Psoas muscle (tissue), 7 donors: ENCODE measurements at regions not wholly inside any gene's neighbourhood (a gene's known extent, or its start where the extent isn't known, plus 50 kb on each side); places are given as distances from the start of the nearest gene placed in this dataset.

Experiments
- ATAC-seq, 4 donors: fragments of 200-7000 bp; cut with Tn5 transposase; one replicate each; pipeline ENCODE4 v1.9.1; 2020; ENCODE audit warnings: moderate library complexity in 3 of 4, mild to moderate bottlenecking in 2 of 4
- DNase-seq, 2 donors: peaks; one replicate each; pipeline ENCODE4 v3.0.0-alpha.2; 2020
- H3K27ac ChIP-seq: fragments of 200-600 bp; one replicate; pipeline ENCODE4 v1.8.0; 2022
- H3K27me3 ChIP-seq, 3 donors: fragments of 200-600 bp in 1 of 3; one replicate each; pipeline versions ENCODE4 v1.6.1 to v1.8.0; 2013 to 2022; ENCODE audit warnings: low read length in 2 of 3, mild to moderate bottlenecking in 2 of 3, moderate library complexity in 1 of 3; ENCODE audit not compliant: insufficient read depth in 3 of 3
- H3K36me3 ChIP-seq, 2 donors: fragments of 200-600 bp in 1 of 2; one replicate each; pipeline versions ENCODE4 v1.6.1 to v1.8.0; 2013 to 2022; ENCODE audit warnings: low read depth in 1 of 2, mild to moderate bottlenecking in 1 of 2, moderate library complexity in 1 of 2; ENCODE audit not compliant: insufficient read depth in 1 of 2
- H3K4me1 ChIP-seq: fragments of 200-600 bp; one replicate; pipeline ENCODE4 v1.8.0; 2022
- H3K4me3 ChIP-seq: fragments of 200-600 bp; one replicate; pipeline ENCODE4 v1.8.0; 2022; ENCODE audit warnings: mild to moderate bottlenecking
- H3K9me3 ChIP-seq: fragments of 200-600 bp; one replicate; pipeline ENCODE4 v1.8.0; 2022
- WGBS, 3 donors: extraction: QIAGEN DNeasy Blood & Tissue Kit; methylation state at CpG; one replicate each; pipeline versions ENCODE4 v1.1.6 to v1.1.7; 2013; 5-methylcytosine and 5-hydroxymethylcytosine counted together
- intact Hi-C, 2 donors: fragments of 100-400 bp; cut with DNase I; formaldehyde crosslinking; loops; one replicate each; pipeline versions ENCODE4 v1.11.0 to v1.14.2; 2022
- TF ChIP-seq, protein P1 (sequence below): fragments of 200-600 bp; IDR thresholded peaks from one replicate; pipeline ENCODE4 v1.8.0; 2022; ENCODE audit warnings: antibody characterized with exemption
- donor health status: healthy with polysubstance abuse.
- donor health status: DM: no; HTN: no; CAD: no; lungs with moderate emphysema.
- donor health status: Bipolar disorder and iron deficiency.
- donor health status: healthy.
- donor health status: DM: yes; HTN: yes; CAD: no.
- donor health status: DM: no; HTN: no; CAD: no.
- donor health status: DM: yes; HTN: yes; CAD: no.

DNA sequence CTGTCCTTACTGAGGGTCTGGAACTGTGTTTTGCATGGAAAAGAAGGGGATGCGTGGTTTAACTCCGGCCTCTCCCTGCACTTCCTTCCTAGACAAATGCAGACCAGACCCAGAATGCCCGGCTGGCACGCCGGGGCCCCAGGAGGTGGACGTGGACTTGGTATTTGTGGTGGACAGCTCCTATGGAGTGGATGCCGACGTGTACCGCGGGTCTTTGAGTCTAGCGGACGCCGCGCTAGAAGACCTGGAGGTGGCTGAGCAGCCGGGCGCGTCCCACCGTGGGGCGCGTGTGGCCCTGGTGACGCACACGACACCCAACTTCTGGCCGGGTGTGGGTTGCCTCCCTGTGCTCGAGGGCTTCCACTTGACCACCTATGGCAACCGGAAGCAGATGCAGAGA is 81.8 kb upstream of the COL6A5 start:
- no peaks in the 10 kb centered on the region for H3K4me1 ChIP-seq
- H3K27me3 ChIP-seq, result no peaks in the 10 kb centered on the region
- H3K9me3 ChIP-seq, result no peaks in the 10 kb centered on the region
- ATAC-seq (no peak), DNase-seq (no peak)
- no peaks in the 10 kb centered on the region for H3K36me3 ChIP-seq
- H3K27ac ChIP-seq, result no peak overlapping the region
- 95 to 98% (median 95%) methylated on average over 25 of the region's 25 CpGs for WGBS, 3 donors
- H3K4me3 ChIP-seq, result no peak overlapping the region
- intact Hi-C loops, result no loop called here
- TF ChIP-seq, protein P1, sequence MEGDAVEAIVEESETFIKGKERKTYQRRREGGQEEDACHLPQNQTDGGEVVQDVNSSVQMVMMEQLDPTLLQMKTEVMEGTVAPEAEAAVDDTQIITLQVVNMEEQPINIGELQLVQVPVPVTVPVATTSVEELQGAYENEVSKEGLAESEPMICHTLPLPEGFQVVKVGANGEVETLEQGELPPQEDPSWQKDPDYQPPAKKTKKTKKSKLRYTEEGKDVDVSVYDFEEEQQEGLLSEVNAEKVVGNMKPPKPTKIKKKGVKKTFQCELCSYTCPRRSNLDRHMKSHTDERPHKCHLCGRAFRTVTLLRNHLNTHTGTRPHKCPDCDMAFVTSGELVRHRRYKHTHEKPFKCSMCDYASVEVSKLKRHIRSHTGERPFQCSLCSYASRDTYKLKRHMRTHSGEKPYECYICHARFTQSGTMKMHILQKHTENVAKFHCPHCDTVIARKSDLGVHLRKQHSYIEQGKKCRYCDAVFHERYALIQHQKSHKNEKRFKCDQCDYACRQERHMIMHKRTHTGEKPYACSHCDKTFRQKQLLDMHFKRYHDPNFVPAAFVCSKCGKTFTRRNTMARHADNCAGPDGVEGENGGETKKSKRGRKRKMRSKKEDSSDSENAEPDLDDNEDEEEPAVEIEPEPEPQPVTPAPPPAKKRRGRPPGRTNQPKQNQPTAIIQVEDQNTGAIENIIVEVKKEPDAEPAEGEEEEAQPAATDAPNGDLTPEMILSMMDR, result no peak

DNA sequence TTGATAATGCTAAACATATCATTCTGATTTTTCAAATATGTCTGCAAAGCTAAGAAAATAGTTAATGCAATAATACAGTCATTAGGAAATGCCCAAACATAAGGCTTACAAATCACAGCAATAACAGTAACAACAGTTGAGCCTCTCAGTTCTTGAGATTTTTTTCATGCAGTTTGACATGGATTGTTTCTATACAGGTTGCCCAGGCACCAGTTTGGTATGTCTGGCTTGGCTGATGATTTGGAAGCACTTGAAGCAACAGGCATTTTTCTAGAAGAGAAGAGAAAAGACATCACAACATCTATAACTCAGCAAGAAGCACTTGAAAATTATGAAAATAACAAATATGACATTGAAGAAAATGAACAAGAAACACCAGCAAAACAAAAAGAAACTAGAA is 78.7 kb upstream of the COL6A5 start:
- no peaks in the 10 kb centered on the region for H3K36me3 ChIP-seq
- DNase-seq, result no peak
- H3K27ac ChIP-seq, result no peak overlapping the region
- H3K9me3 ChIP-seq, result peaks cover 3% of the 10 kb centered on the region
- H3K27me3 ChIP-seq, result peaks cover 0 to 4% (median 0%) of the 10 kb centered on the region in 3 donors
- ATAC-seq, result no peak
- no peak overlapping the region for H3K4me3 ChIP-seq
- H3K4me1 ChIP-seq, result no peaks in the 10 kb centered on the region
- intact Hi-C loops, result no loop called here
- TF ChIP-seq, protein P1, result no peak

DNA sequence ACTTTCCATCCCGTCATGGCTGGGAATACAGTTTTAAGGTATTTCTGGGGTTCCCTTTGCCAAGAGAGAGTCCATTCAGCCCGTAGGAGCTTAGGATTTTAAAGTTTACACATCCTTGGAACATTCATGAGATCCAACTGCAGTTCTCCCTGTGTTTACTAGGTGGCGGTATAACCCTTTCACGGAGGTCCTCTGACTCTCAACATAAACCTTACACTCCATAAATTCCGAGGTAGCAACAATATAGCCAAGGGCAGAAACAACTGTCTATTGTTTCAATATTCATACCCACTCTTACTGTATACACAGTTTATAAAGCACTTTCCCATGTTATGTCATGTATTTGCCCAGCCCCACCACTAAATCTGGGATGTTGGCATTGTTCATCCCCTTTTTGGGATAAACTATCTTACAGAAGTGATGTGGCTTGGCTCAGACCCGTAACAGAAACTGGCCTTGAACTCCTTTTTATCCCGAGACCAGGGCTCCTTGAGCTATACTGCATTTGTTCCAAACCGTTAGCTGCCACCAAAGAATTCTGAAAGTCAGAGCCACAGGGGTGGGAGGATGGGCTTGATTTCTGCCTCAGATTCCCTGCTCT is 69.2 kb upstream of the COL6A5 start:
- Histone ChIP-seq H3K27ac (no peak overlapping the region), H3K4me3 (no peak overlapping the region), H3K36me3 (no peaks in the 10 kb centered on the region), H3K9me3 (peaks cover 3% of the 10 kb centered on the region), H3K27me3 (no peaks in the 10 kb centered on the region), H3K4me1 (no peaks in the 10 kb centered on the region)
- DNase-seq (no peak), ATAC-seq (no peak)
- intact Hi-C loops, result no loop called here
- TF ChIP-seq, protein P1, result peak; percentile 33
- WGBS, 3 donors, result 8 to 10% (median 8%) methylated on average over 8 of the region's 8 CpGs

DNA sequence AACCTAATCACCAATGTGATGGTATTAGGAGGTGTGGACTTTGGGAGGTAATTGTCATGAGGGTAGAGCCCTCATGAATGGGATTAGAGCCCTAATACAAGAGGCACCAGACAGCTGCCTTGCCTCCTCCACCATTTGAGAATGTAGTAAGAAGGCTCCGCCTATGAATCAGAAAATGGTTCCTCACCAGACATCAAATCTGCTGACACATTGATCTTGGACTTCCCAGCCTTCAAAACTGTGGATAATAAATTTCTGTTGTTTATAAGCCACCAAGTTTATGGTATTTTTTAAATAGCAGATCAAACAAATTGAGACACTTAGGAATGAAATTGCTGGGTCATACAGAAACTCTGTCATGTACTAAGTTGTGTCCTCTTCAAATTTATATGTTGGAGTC is 56.8 kb upstream of the COL6A5 start:
- Histone ChIP-seq H3K4me3 (no peak overlapping the region), H3K27ac (no peak overlapping the region), H3K9me3 (no peaks in the 10 kb centered on the region), H3K4me1 (no peaks in the 10 kb centered on the region), H3K27me3 (no peaks in the 10 kb centered on the region), H3K36me3 (no peaks in the 10 kb centered on the region)
- intact Hi-C loops, result no loop called here
- DNase-seq (no peak), ATAC-seq (no peak)
- WGBS, 3 donors, result 91 to 100% (median 98%) methylated on average over 1 of the region's 1 CpG
- TF ChIP-seq, protein P1, result no peak

DNA sequence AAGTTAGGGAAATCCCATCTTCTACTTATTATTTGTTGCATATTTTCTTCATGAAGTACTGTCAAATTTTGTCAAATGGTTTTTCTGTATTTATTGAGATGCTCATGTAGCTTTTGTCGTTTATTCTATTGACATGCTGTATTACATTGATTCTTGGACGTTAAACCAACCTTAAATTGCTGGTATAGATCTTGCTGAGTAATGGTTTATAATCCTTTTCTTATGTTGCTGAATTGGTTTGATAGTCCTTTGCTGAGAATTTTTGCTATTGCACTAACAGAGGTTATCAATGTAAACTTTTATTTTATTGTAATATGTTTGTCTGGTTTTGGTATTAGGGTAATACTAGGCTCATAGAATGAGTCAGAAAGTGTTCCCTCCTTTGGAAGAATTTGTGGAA is 54.3 kb upstream of the COL6A5 start:
- TF ChIP-seq, protein P1, result no peak

More for the DNA sequence above, 54.3 kb upstream of the COL6A5 start:
- intact Hi-C loops, result no loop called here
- H3K27ac ChIP-seq, result no peak overlapping the region
- WGBS, 3 donors, result 72 to 83% (median 72%) methylated on average over 2 of the region's 2 CpGs
- ATAC-seq (no peak), DNase-seq (no peak)
- H3K4me3 ChIP-seq, result no peak overlapping the region
- no peaks in the 10 kb centered on the region for H3K4me1 ChIP-seq
- H3K9me3 ChIP-seq, result no peaks in the 10 kb centered on the region
- H3K27me3 ChIP-seq, result no peaks in the 10 kb centered on the region
- no peaks in the 10 kb centered on the region for H3K36me3 ChIP-seq
